GM12878 (cell line): ENCODE measurements at regions not wholly inside any gene's neighbourhood (a gene's known extent, or its start where the extent isn't known, plus 50 kb on each side); places are given as distances from the start of the nearest gene placed in this dataset.

Source experiments
- CREB1 ChIP-seq: IDR thresholded peaks from 2 replicates; pipeline ENCODE4 v1.6.1; 2012; ENCODE audit warnings: low read depth, mild to moderate bottlenecking, inconsistent platforms
- ETV6 ChIP-seq, 2 experiments: fragments of 450-650 bp in 1 of 2; IDR thresholded peaks in 1 of 2; conservative IDR thresholded peaks in 1 of 2; 2 replicates each; pipeline ENCODE4 v1.6.1; 2014; ENCODE audit warnings: antibody characterized with exemption in 1 of 2, borderline replicate concordance in 1 of 2, low read depth in 1 of 2, mild to moderate bottlenecking in 1 of 2, moderate library complexity in 1 of 2
- POLR2A ChIP-seq: IDR thresholded peaks from 2 replicates; pipeline ENCODE4 v1.6.1; 2011; ENCODE audit warnings: low read depth, mild to moderate bottlenecking, low read length
- TF ChIP-seq, protein P1 (sequence below), 3 experiments: IDR thresholded peaks in 2 of 3; conservative IDR thresholded peaks in 1 of 3; 2 replicates each; pipeline ENCODE4 v1.5.1; 2011; ENCODE audit warnings: low read depth in 3 of 3, low read length in 3 of 3, mild to moderate bottlenecking in 3 of 3, control low read depth in 2 of 3, moderate library complexity in 2 of 3, inconsistent platforms in 1 of 3, mixed read lengths in 1 of 3; ENCODE audit not compliant: control insufficient read depth in 2 of 3, insufficient read depth in 1 of 3; ENCODE audit errors: extremely low read depth in 1 of 3
- TF ChIP-seq, protein P2 (sequence below): IDR thresholded peaks from 2 replicates; pipeline ENCODE4 v1.6.1; 2011; ENCODE audit warnings: low read depth, low read length, improper control_type of control experiment, borderline replicate concordance

DNA sequence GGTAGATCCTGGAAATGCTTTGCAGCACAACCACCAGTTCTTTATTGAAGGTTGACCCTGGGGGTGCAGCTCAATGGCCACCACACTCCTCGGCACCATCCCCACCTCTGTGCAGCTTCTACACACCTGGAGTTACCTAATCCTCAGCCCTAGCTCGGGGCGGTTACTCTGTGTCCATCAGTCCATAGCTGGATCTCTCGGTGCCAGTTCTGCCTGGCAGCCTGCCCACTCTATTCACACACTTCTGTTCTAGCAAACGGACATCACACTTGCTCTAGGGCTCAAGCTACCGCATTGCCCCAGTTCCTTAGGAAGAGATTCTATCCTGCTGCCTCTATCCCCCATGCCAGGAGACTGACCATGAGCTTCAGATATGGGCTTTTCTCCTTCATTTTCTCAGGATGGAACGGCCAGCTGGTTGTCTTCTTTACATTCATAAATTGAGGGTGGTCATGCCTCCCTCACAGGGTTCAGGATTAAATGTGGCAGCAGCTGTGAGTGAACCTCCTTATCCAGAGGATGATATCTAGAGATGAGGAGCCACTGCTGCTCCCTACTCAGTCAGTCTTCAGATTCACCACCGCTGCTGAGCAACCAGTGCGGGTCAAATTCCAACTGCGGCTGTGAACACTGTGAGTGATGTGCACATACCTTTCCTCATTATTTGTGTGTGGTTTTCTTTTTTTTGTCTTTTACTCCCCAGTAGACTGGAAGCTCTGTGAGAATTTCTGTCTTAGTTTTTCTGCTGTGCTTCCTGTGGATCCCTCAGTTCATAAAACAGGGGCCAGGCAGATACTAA is 66.9 kb upstream of the TRIB2 start:
- TF ChIP-seq ETV6 (conservative IDR thresholded peaks at IDR 0.05 in 1 of 2, IDR thresholded peaks at IDR 0.05 in 1 of 2; ENCODE audit: borderline replicate concordance in 1 of 2, low read depth in 1 of 2) (no peak), POLR2A (no peak), CREB1 (no peak)
- TF ChIP-seq, protein P1, sequence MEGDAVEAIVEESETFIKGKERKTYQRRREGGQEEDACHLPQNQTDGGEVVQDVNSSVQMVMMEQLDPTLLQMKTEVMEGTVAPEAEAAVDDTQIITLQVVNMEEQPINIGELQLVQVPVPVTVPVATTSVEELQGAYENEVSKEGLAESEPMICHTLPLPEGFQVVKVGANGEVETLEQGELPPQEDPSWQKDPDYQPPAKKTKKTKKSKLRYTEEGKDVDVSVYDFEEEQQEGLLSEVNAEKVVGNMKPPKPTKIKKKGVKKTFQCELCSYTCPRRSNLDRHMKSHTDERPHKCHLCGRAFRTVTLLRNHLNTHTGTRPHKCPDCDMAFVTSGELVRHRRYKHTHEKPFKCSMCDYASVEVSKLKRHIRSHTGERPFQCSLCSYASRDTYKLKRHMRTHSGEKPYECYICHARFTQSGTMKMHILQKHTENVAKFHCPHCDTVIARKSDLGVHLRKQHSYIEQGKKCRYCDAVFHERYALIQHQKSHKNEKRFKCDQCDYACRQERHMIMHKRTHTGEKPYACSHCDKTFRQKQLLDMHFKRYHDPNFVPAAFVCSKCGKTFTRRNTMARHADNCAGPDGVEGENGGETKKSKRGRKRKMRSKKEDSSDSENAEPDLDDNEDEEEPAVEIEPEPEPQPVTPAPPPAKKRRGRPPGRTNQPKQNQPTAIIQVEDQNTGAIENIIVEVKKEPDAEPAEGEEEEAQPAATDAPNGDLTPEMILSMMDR (IDR thresholded peaks at IDR 0.05 in 2 of 3, conservative IDR thresholded peaks at IDR 0.05 in 1 of 3; ENCODE audit: control insufficient read depth in 2 of 3, extremely low read depth in 1 of 3, insufficient read depth in 1 of 3, low read depth in 3 of 3, low read length in 3 of 3) = no peak
- TF ChIP-seq, protein P2, sequence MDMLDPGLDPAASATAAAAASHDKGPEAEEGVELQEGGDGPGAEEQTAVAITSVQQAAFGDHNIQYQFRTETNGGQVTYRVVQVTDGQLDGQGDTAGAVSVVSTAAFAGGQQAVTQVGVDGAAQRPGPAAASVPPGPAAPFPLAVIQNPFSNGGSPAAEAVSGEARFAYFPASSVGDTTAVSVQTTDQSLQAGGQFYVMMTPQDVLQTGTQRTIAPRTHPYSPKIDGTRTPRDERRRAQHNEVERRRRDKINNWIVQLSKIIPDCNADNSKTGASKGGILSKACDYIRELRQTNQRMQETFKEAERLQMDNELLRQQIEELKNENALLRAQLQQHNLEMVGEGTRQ = no peak
